ENCODE measurements at regions not wholly inside any gene's neighbourhood (a gene's known extent, or its start where the extent isn't known, plus 50 kb on each side); places are given as distances from the start of the nearest gene placed in this dataset.

DNA sequence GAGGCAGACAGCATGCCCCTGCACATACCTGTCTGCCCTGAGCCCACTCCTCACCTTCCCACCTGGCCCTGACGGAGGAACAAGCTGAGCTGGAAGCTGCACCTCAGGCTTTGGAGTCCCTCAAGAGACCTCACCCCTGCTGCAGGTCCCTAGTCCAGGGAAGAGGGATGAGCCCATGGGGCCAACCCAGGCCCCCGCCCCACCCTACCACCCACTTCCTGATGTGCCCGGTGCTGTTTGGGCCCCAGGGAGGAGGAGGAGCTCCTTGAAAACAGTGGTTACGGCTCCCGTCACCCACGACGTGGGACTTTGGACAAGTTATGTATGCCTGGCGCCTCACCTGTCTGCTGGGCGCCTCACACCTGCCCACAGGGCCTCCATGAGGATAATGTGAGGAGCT is 250.2 kb downstream of the NPHP4 start:
- in situ Hi-C loops (cut with MboI), result loop anchor here (10.0 kb wide), 1 partner anchor 1827 kb away; no protein-coding TSS in a partner anchor
- DNase-seq (ENCODE audit: low read depth, low spot score), result no peak

More for the DNA sequence above, 250.2 kb downstream of the NPHP4 start:
- SMC1A ChIA-PET (ENCODE audit: uncharacterized antibody, unreplicated experiment), result no interaction called here
- no peak overlapping the region for H3K4me3 ChIP-seq
- no peaks in the 10 kb centered on the region for H3K79me2 ChIP-seq (ENCODE audit: control insufficient read depth, insufficient read depth, low read length)
- H3K4me2 ChIP-seq (ENCODE audit: control insufficient read depth, insufficient read depth), result no peak overlapping the region
- TF ChIP-seq CHD4 (IDR thresholded peaks at IDR 0.05), result no peak
- no peak for TF ChIP-seq POU2F2 (IDR thresholded peaks at IDR 0.05; ENCODE audit: borderline replicate concordance, low read depth, low read length)
- TF ChIP-seq PRDM15 (CRISPR knock-in tag; IDR thresholded peaks at IDR 0.05), result no peak
- no peak for TF ChIP-seq TCF7 (IDR thresholded peaks at IDR 0.05; ENCODE audit: borderline replicate concordance)
- TF ChIP-seq KLF5 (IDR thresholded peaks at IDR 0.05; ENCODE audit: partially characterized antibody), result no peak
- TF ChIP-seq RB1 (IDR thresholded peaks at IDR 0.05; ENCODE audit: borderline replicate concordance), result no peak
- TF ChIP-seq PKNOX1 (IDR thresholded peaks at IDR 0.05), result no peak
- POLR2A ChIA-PET, result no interaction called here
- H4K20me1 ChIP-seq (ENCODE audit: control insufficient read depth, insufficient read depth), result no peaks in the 10 kb centered on the region
- CTCF ChIA-PET, result no interaction called here
- H3K9ac ChIP-seq (ENCODE audit: control insufficient read depth, insufficient read depth, low read length), result no peak overlapping the region
- peaks cover 0 to 2% of the 10 kb centered on the region in 2 experiments; a peak in 1 of 4 replicates for H3K27me3 ChIP-seq (replicated peaks in 1 of 2; ENCODE audit: control insufficient read depth in 2 of 2, insufficient read depth in 2 of 2, low read length in 1 of 2)
- intact Hi-C loops (cut with micrococcal nuclease; ENCODE audit: unreplicated experiment), result no loop called here
- H3K36me3 ChIP-seq (ENCODE audit: control insufficient read depth in 2 of 2, insufficient read depth in 2 of 2, low read length in 1 of 2), result no peaks in the 10 kb centered on the region
- H3K9me3 ChIP-seq (replicated peaks; ENCODE audit: control insufficient read depth, insufficient read depth, low read length), result no peaks in the 10 kb centered on the region
- ATAC-seq (no peak), FAIRE-seq (no peak)
- RAD21 ChIA-PET (ENCODE audit: unreplicated experiment), result no interaction called here
- H3K4me1 ChIP-seq (ENCODE audit: control insufficient read depth, insufficient read depth, low read length), result no peaks in the 10 kb centered on the region
- no peak overlapping the region for H3K27ac ChIP-seq (ENCODE audit: control insufficient read depth, insufficient read depth)
- WGBS (ENCODE audit: insufficient coverage, insufficient replicate concordance, low lambda C conversion rate, missing lambda C conversion rate), result 1% methylated on average over 9 of the region's 9 CpGs
- no TSS peak for BruUV-seq (replicated peaks)
- no peak overlapping the region for H2AFZ ChIP-seq (ENCODE audit: control insufficient read depth, low read depth, low read length)
